Liver (tissue), 7 donors: ENCODE measurements at regions not wholly inside any gene's neighbourhood (a gene's known extent, or its start where the extent isn't known, plus 50 kb on each side); places are given as distances from the start of the nearest gene placed in this dataset.
"Not testable (repeated sequence)": the region's sequence is repeated elsewhere in the genome, so short reads cannot be mapped to it uniquely, and the experiment has no call there.

ENCODE experiments used
- DNase-seq: peaks from one replicate; pipeline ENCODE4 v3.0.0-alpha.2; 2017; ENCODE audit warnings: low spot score
- H3K27ac ChIP-seq, 2 donors: one replicate each; pipeline ENCODE4 v1.7.0; 2013; ENCODE audit warnings: inconsistent platforms in 2 of 2, low read length in 2 of 2, control low read depth in 1 of 2, low read depth in 1 of 2, mild to moderate bottlenecking in 1 of 2
- H3K27me3 ChIP-seq, 4 donors: one replicate each; pipeline versions ENCODE4 v1.6.1 to v1.7.0; 2013; ENCODE audit warnings: low read length in 3 of 4, inconsistent platforms in 1 of 4, mild to moderate bottlenecking in 1 of 4, moderate library complexity in 1 of 4; ENCODE audit not compliant: control insufficient read depth in 4 of 4, insufficient read depth in 4 of 4
- H3K36me3 ChIP-seq, 4 donors: one replicate each; pipeline versions ENCODE4 v1.6.1 to v1.7.0; 2013; ENCODE audit warnings: low read length in 3 of 4, mild to moderate bottlenecking in 3 of 4, low read depth in 1 of 4, moderate library complexity in 1 of 4; ENCODE audit not compliant: control insufficient read depth in 4 of 4, insufficient read depth in 3 of 4
- H3K4me1 ChIP-seq, 4 donors: one replicate each; pipeline versions ENCODE4 v1.6.1 to v1.7.0; 2013; ENCODE audit warnings: low read length in 3 of 4, mild to moderate bottlenecking in 3 of 4, moderate library complexity in 1 of 4; ENCODE audit not compliant: control insufficient read depth in 4 of 4, insufficient read depth in 4 of 4
- H3K4me3 ChIP-seq, 3 donors: one replicate each; pipeline versions ENCODE4 v1.6.1 to v1.7.0; 2013; ENCODE audit warnings: low read length in 3 of 3, control low read depth in 1 of 3, low read depth in 1 of 3, mild to moderate bottlenecking in 1 of 3
- H3K9ac ChIP-seq, 2 donors: one replicate each; pipeline ENCODE4 v1.7.0; 2013; ENCODE audit warnings: low read length in 2 of 2, mild to moderate bottlenecking in 2 of 2, moderate library complexity in 2 of 2, control low read depth in 1 of 2, low read depth in 1 of 2
- H3K9me3 ChIP-seq, 4 donors: one replicate each; pipeline versions ENCODE4 v1.6.1 to v1.7.0; 2013; ENCODE audit warnings: low read length in 3 of 4; ENCODE audit not compliant: control insufficient read depth in 4 of 4
- GABPA ChIP-seq, 2 donors: IDR thresholded peaks in 1 of 2; conservative IDR thresholded peaks in 1 of 2; 2 replicates each; pipeline ENCODE4 v1.6.1; 2016; ENCODE audit warnings: antibody characterized with exemption in 2 of 2, mild to moderate bottlenecking in 1 of 2, moderate library complexity in 1 of 2
- HNF4A ChIP-seq, 2 donors: conservative IDR thresholded peaks; 2 replicates each; pipeline ENCODE4 v1.6.1; 2016; ENCODE audit warnings: antibody characterized with exemption in 2 of 2, mild to moderate bottlenecking in 2 of 2
- HNF4G ChIP-seq: IDR thresholded peaks from 2 replicates; pipeline ENCODE4 v1.6.1; 2016; ENCODE audit warnings: antibody characterized with exemption
- JUND ChIP-seq, 2 donors: IDR thresholded peaks; 2 replicates each; pipeline ENCODE4 v1.6.1; 2016; ENCODE audit warnings: antibody characterized with exemption in 2 of 2
- NR2F2 ChIP-seq: IDR thresholded peaks from 2 replicates; pipeline ENCODE4 v1.6.1; 2016; ENCODE audit warnings: antibody characterized with exemption
- RAD21 ChIP-seq, 2 donors: IDR thresholded peaks; 2 replicates each; pipeline ENCODE4 v1.6.1; 2016; ENCODE audit warnings: antibody characterized with exemption in 2 of 2, mild to moderate bottlenecking in 2 of 2
- RXRA ChIP-seq, 2 donors: IDR thresholded peaks; 2 replicates each; pipeline ENCODE4 v1.6.1; 2017 to 2018; ENCODE audit warnings: antibody characterized with exemption in 2 of 2, mild to moderate bottlenecking in 1 of 2
- YY1 ChIP-seq: IDR thresholded peaks from 2 replicates; pipeline ENCODE4 v1.6.1; 2016; ENCODE audit warnings: antibody characterized with exemption, mild to moderate bottlenecking
- WGBS: extraction: QIAGEN DNeasy Blood & Tissue Kit; methylation state at CpG from one replicate; pipeline ENCODE4 v1.1.7; 2013; 5-methylcytosine and 5-hydroxymethylcytosine counted together
- TF ChIP-seq, protein P1 (sequence below): IDR thresholded peaks from 2 replicates; pipeline ENCODE4 v1.6.1; 2016; ENCODE audit warnings: antibody characterized with exemption
- TF ChIP-seq, protein P2 (sequence below): IDR thresholded peaks from 2 replicates; pipeline ENCODE4 v1.6.1; 2016; ENCODE audit warnings: antibody characterized with exemption
- TF ChIP-seq, protein P3 (sequence below): IDR thresholded peaks from 2 replicates; pipeline ENCODE4 v1.6.1; 2016; ENCODE audit warnings: antibody characterized with exemption
- donor health status: healthy.
- donor health status: healthy.
- donor health status: healthy.
- donor health status: healthy.

DNA sequence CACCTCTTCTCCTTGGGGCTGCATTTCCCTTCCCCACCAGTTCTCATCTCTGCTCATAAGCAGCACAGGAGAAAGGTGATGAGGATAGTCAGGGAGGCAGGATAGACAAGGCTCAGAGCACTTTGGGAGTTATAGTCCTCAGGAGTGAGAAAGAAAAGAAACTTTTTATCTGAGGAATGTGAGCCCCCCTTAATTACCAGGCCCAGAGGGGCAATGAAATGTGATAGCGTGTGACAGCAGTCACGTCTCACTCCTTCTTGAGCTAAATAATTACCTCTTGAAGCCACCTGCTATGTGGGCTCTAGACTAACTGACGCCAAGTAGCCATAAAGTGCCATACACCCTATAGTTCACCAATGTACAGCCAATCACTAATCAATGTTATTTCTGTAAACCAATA is 105.8 kb downstream of the SPP2 start (continued):
- TF ChIP-seq YY1 = no peak
- TF ChIP-seq, protein P1, sequence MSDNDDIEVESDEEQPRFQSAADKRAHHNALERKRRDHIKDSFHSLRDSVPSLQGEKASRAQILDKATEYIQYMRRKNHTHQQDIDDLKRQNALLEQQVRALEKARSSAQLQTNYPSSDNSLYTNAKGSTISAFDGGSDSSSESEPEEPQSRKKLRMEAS = no peak

DNA sequence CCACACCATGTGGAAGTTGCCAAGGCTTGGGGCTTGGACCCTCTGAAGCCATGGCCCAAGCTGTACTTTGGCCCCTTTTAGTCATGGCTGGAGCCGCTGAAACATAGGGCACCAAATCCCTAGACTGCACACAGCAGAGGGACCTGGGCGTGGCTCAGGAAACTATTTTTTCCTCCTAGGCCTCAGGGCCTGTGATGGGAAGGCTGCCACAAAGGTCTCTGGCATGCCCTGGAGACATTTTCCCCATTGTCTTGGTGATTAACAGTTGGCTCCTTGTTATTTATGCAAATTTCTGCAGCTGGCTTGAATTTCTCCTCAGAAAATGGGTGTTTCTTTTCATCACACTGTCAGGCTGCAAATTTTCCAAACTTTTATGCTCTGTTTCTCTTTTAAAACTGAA is 102.3 kb downstream of the SPP2 start:
- H3K4me1 ChIP-seq, H3K27me3 ChIP-seq, H3K9ac ChIP-seq, H3K36me3 ChIP-seq, H3K4me3 ChIP-seq, H3K27ac ChIP-seq, H3K9me3 ChIP-seq, DNase-seq: not testable (repeated sequence)
- over 99% methylated on average over 2 of the region's 2 CpGs for WGBS

DNA sequence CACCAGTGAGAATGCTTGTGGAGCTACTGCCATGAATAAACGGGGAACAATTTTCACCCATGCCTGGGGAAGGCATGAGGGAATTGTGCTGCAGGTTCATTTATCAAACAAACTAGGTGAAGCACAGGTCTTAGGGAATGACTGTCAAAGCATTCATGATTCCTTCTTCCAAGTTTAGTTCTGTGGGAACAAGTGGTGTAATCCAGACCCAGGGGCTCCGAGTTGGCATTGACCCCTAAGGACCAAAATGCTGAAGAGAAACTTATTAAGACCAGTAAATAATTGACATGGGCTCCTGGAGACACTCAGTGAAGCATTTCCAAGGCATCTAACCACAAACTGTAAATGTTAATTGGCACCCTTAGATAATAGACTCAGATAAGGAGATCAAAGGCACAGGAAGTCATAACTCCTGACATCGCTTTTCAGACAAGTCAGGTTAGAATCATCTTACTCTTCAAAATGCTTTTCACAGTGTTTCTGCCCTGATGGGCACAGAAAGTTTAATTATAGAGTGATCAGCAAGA is 96.9 kb downstream of the SPP2 start:
- TF ChIP-seq, protein P2, sequence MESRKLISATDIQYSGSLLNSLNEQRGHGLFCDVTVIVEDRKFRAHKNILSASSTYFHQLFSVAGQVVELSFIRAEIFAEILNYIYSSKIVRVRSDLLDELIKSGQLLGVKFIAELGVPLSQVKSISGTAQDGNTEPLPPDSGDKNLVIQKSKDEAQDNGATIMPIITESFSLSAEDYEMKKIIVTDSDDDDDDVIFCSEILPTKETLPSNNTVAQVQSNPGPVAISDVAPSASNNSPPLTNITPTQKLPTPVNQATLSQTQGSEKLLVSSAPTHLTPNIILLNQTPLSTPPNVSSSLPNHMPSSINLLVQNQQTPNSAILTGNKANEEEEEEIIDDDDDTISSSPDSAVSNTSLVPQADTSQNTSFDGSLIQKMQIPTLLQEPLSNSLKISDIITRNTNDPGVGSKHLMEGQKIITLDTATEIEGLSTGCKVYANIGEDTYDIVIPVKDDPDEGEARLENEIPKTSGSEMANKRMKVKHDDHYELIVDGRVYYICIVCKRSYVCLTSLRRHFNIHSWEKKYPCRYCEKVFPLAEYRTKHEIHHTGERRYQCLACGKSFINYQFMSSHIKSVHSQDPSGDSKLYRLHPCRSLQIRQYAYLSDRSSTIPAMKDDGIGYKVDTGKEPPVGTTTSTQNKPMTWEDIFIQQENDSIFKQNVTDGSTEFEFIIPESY = no peak
- no peak for TF ChIP-seq GABPA (IDR thresholded peaks at IDR 0.05 in 1 of 2, conservative IDR thresholded peaks at IDR 0.05 in 1 of 2)
- TF ChIP-seq HNF4A (conservative IDR thresholded peaks at IDR 0.05) = no peak
- no peak for TF ChIP-seq HNF4G
- TF ChIP-seq, protein P3, sequence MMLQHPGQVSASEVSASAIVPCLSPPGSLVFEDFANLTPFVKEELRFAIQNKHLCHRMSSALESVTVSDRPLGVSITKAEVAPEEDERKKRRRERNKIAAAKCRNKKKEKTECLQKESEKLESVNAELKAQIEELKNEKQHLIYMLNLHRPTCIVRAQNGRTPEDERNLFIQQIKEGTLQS = no peak
- no peak for TF ChIP-seq NR2F2
- no peak for TF ChIP-seq RAD21 (IDR thresholded peaks at IDR 0.05)
- TF ChIP-seq YY1 = no peak
- no peak for TF ChIP-seq RXRA (IDR thresholded peaks at IDR 0.05)
- no peak for DNase-seq
- Histone ChIP-seq H3K27ac (no peak overlapping the region), H3K9me3 (peaks cover 0 to 3% (median 0%) of the 10 kb centered on the region in 4 donors), H3K9ac (no peak overlapping the region), H3K4me1 (no peaks in the 10 kb centered on the region), H3K4me3 (no peak overlapping the region), H3K27me3 (no peaks in the 10 kb centered on the region), H3K36me3 (no peaks in the 10 kb centered on the region)
- WGBS = 81% methylated on average over 3 of the region's 3 CpGs

DNA sequence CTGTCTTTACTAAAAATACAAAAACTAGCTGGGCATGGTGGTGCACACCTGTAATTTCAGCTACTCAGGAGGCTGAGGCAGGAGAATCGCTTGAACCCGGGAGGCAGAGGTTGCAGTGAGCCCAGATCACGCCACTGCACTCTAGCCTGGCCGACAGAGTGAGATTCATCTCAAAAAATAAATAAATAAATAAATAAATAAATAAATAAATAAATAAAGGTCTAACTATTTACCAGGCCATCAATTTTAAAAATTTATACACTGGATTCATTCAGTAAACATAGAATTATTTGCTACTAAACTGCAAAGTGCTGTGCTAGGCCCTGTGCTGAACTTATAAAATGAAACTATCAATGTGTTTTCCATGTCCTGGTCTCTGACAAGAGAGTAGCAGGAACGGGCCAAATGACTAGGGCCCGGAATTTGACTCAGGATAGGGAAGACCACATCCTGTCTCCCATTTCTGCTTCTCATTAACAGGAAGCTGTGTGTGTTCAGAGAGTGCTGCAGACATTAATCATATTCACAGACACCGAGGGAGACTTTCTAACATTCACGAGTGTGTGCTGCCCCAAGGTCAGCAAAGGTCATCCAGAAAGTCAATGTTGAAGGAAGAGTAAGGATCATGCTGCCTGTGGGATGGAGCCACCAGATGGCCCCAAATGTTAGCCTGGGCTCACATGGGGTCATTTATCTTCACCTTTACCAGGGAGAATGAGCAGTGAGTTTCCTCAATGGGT is 95.8 kb downstream of the SPP2 start:
- no peak overlapping the region for H3K9ac ChIP-seq
- peak overlapping the region in 1 of 2 donors; percentile 13 for H3K27ac ChIP-seq
- no peaks in the 10 kb centered on the region for H3K4me1 ChIP-seq
- 77% methylated on average over 8 of the region's 8 CpGs for WGBS
- no peak for TF ChIP-seq JUND (IDR thresholded peaks at IDR 0.05)
- no peak for TF ChIP-seq GABPA (IDR thresholded peaks at IDR 0.05 in 1 of 2, conservative IDR thresholded peaks at IDR 0.05 in 1 of 2)
- peak in 1 of 2 donors; percentile 9 for TF ChIP-seq RXRA (IDR thresholded peaks at IDR 0.05)
- TF ChIP-seq NR2F2 = peak; percentile 90
- TF ChIP-seq RAD21 (IDR thresholded peaks at IDR 0.05) = peak in 1 of 2 donors; percentile 9
- peaks cover 0 to 3% (median 0%) of the 10 kb centered on the region in 4 donors for H3K9me3 ChIP-seq
- H3K36me3 ChIP-seq = no peaks in the 10 kb centered on the region
- H3K27me3 ChIP-seq = no peaks in the 10 kb centered on the region
- H3K4me3 ChIP-seq = no peak overlapping the region
- no peak for DNase-seq
